T-helper 2 cell treated with Interferon-gamma antibody and Interleukin-4, amounts not matched to agents 5 μg/mL and 100 μg/mL, for 36 hours (primary cell): ENCODE measurements at regions not wholly inside any gene's neighbourhood (a gene's known extent, or its start where the extent isn't known, plus 50 kb on each side); places are given as distances from the start of the nearest gene placed in this dataset.

Experiments
- DNase-seq: peaks from one replicate; pipeline ENCODE4 v3.0.0; 2021; ENCODE audit warnings: low spot score
- H3K27ac Mint-ChIP-seq: one replicate; pipeline ENCODE4 v1.8.0; 2021; ENCODE audit warnings: mild to moderate bottlenecking, mixed read lengths
- H3K27me3 Mint-ChIP-seq: one replicate; pipeline ENCODE4 v1.8.0; 2021; ENCODE audit warnings: low read depth, mixed read lengths
- H3K36me3 Mint-ChIP-seq: one replicate; pipeline ENCODE4 v1.8.0; 2021; ENCODE audit warnings: low read depth, mixed read lengths
- H3K4me1 Mint-ChIP-seq: one replicate; pipeline ENCODE4 v1.8.0; 2021; ENCODE audit warnings: low read depth, mixed read lengths
- H3K4me3 Mint-ChIP-seq: one replicate; pipeline ENCODE4 v1.8.0; 2022; ENCODE audit warnings: mild to moderate bottlenecking, moderate library complexity, mixed read lengths
- H3K9me3 Mint-ChIP-seq: one replicate; pipeline ENCODE4 v1.8.0; 2021; ENCODE audit warnings: mixed read lengths

DNA sequence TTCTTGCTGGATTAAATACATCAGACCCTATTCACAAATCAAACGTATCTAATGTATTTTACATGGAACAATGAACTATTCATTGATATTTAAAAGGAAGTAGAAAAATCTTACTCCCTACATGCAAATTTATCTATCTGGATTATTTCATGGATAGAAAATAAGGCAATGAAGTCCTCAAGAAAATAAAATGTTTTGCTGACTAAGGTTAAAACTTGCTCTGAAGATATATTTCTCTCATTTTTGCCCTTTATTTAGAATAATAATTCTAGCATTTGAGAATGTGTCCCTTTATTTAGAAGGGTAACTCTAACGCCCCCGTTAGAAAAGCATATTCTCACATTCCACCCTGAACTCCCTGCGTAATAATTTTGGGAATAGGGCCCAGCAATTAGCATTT, 627.0 kb upstream of the ZP4 start:
- no peak overlapping the region for H3K4me3 Mint-ChIP-seq

DNA sequence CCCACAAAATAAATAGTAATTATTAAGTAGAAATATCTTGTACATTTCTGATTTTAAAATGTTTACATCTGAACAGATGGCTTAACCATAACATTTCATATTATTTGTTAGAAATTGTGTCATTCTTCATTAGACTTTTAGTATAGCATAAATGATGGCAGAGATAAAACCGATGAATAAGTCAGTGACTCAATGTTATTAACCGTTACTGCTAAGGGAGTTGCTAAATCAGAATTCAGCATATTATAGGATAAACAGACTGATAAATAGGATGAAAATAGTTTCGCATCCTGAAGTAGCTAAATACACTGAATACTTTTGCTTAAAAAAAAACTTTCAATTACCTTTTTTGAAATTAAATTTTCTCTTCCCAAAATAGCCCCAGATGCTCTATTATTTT, 610.6 kb upstream of the ZP4 start:
- Mint-ChIP-seq H3K4me1 (no peaks in the 10 kb centered on the region), H3K27me3 (no peaks in the 10 kb centered on the region), H3K9me3 (peaks cover 20% of the 10 kb centered on the region), H3K27ac (no peak overlapping the region), H3K4me3 (no peak overlapping the region), H3K36me3 (no peaks in the 10 kb centered on the region)
- DNase-seq = no peak

More for the DNA sequence above, 627.0 kb upstream of the ZP4 start:
- H3K4me1 Mint-ChIP-seq = no peaks in the 10 kb centered on the region
- DNase-seq = no peak
- H3K27me3 Mint-ChIP-seq = no peaks in the 10 kb centered on the region
- no peaks in the 10 kb centered on the region for H3K36me3 Mint-ChIP-seq
- peaks cover 27% of the 10 kb centered on the region for H3K9me3 Mint-ChIP-seq
- no peak overlapping the region for H3K27ac Mint-ChIP-seq

DNA sequence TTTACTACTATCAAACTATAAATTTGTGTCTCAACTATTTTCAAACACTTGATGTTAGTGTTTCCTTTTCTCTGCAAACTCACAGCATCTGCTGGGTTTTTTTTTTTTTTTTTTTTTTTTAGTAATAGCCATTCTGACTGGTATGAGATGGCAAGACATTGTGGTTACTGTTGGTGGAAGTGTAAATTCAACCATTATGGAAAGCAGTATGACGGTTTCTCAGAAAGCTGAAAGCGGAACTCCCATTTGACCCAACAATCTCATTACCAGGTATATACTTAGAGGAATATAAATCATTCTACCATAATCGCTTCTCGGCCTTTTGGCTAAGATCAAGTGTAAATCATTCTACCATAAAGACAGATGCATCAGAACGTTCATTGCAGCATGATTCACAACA, 608.3 kb upstream of the ZP4 start:
- Mint-ChIP-seq H3K9me3 (peaks cover 20% of the 10 kb centered on the region), H3K36me3 (no peaks in the 10 kb centered on the region), H3K27ac (no peak overlapping the region), H3K4me3 (no peak overlapping the region), H3K4me1 (no peaks in the 10 kb centered on the region), H3K27me3 (no peaks in the 10 kb centered on the region)
- no peak for DNase-seq

- Mint-ChIP-seq H3K27ac (no peak overlapping the region), H3K9me3 (no peaks in the 10 kb centered on the region), H3K36me3 (no peaks in the 10 kb centered on the region), H3K4me3 (no peak overlapping the region), H3K4me1 (no peaks in the 10 kb centered on the region), H3K27me3 (no peaks in the 10 kb centered on the region)
- no peak for DNase-seq
Observed at GRCh38 chr1:238492271-238492670, 601.5 kb upstream of the ZP4 start.

- Mint-ChIP-seq H3K4me1 (no peaks in the 10 kb centered on the region), H3K27ac (no peak overlapping the region), H3K4me3 (no peak overlapping the region), H3K9me3 (no peaks in the 10 kb centered on the region), H3K27me3 (no peaks in the 10 kb centered on the region), H3K36me3 (no peaks in the 10 kb centered on the region)
- no peak for DNase-seq
Observed at GRCh38 chr1:238491265-238491664, 600.5 kb upstream of the ZP4 start.

GRCh38 chr1:238489006-238489405, 598.3 kb upstream of the ZP4 start:
- Mint-ChIP-seq H3K9me3 (peaks cover 4% of the 10 kb centered on the region), H3K4me1 (no peaks in the 10 kb centered on the region), H3K27ac (no peak overlapping the region), H3K4me3 (no peak overlapping the region), H3K27me3 (no peaks in the 10 kb centered on the region), H3K36me3 (no peaks in the 10 kb centered on the region)
- no peak for DNase-seq

DNA sequence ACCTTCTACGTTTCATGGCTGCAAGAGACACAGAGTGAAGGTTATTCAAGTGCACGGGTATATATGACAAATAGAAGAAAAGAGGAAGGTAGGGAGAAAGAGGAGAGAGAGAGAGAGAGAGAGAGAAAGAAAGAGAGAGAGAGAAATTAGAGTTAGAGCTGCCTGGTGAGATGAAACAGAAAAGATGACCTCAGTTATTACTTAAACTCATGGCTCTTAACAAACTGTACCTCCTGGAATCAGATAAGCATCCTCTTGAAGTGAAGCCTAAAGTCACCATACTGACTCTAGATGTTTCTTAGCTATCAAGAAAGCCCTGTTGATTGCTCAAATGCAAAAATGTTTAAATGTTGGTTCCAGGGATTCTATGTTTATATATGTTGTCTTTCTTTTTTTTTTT, 597.7 kb upstream of the ZP4 start:
- no peak overlapping the region for H3K4me3 Mint-ChIP-seq
- no peaks in the 10 kb centered on the region for H3K27me3 Mint-ChIP-seq
- no peaks in the 10 kb centered on the region for H3K4me1 Mint-ChIP-seq
- DNase-seq = no peak
- peaks cover 4% of the 10 kb centered on the region for H3K9me3 Mint-ChIP-seq
- no peaks in the 10 kb centered on the region for H3K36me3 Mint-ChIP-seq
- H3K27ac Mint-ChIP-seq = no peak overlapping the region

- no peak for DNase-seq
- H3K36me3 Mint-ChIP-seq = no peaks in the 10 kb centered on the region
- H3K9me3 Mint-ChIP-seq = peaks cover 4% of the 10 kb centered on the region
- no peaks in the 10 kb centered on the region for H3K27me3 Mint-ChIP-seq
- no peak overlapping the region for H3K4me3 Mint-ChIP-seq
- no peak overlapping the region for H3K27ac Mint-ChIP-seq
- H3K4me1 Mint-ChIP-seq = no peaks in the 10 kb centered on the region
Observed at GRCh38 chr1:238487931-238488330, 597.2 kb upstream of the ZP4 start.

GRCh38 chr1:238485912-238486209, 595.1 kb upstream of the ZP4 start:
- Mint-ChIP-seq H3K27me3 (no peaks in the 10 kb centered on the region), H3K4me1 (no peaks in the 10 kb centered on the region), H3K27ac (no peak overlapping the region), H3K9me3 (peaks cover 4% of the 10 kb centered on the region), H3K4me3 (no peak overlapping the region), H3K36me3 (no peaks in the 10 kb centered on the region)
- DNase-seq = no peak

DNA sequence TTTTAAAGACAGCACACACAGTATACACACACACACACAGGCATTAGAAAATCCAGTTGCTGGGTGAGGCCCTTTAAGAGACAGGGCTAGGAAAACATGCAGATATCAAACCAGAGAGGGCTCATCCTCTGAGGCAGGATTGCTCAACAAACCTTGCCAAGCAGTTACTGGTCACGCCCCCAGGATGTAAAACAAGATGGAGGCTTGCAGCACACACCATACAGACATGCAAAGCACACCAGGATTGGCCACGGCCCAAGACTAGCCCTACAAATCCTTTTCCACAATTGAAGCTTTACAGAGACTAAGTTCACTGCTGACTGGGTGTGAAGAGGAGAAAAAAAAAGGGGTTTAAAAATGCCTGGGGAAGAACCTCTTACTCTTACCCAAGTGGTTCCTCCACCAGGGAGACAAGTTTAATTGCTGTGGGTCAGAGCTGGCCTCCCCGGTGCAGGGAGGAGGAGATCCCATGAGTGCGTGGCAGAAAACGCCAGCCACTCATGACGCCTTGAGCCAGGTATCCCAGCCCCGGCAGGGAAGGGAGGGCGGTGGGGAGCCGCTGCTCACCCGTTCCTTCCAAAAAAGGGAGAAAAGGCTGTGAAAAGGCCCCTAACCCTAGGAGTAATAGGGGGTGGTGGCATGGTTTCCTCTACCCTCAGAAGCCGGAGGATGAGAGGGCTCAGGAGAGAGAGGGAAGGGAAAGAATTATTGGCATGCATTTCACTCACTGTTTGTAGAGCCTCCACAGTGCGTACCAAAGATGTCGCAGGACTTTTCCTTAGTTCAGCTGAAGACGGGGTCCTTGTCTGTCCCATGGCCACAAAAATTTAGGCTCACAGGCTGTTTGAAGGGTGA, 594.6 kb upstream of the ZP4 start:
- H3K4me1 Mint-ChIP-seq = no peaks in the 10 kb centered on the region
- peaks cover 4% of the 10 kb centered on the region for H3K9me3 Mint-ChIP-seq
- no peak for DNase-seq
- H3K27ac Mint-ChIP-seq = no peak overlapping the region
- no peak overlapping the region for H3K4me3 Mint-ChIP-seq
- H3K27me3 Mint-ChIP-seq = no peaks in the 10 kb centered on the region
- H3K36me3 Mint-ChIP-seq = no peaks in the 10 kb centered on the region

- Mint-ChIP-seq H3K36me3 (no peaks in the 10 kb centered on the region), H3K9me3 (peaks cover 4% of the 10 kb centered on the region), H3K4me1 (no peaks in the 10 kb centered on the region), H3K27me3 (no peaks in the 10 kb centered on the region), H3K27ac (no peak overlapping the region), H3K4me3 (no peak overlapping the region)
- DNase-seq = no peak
Observed at GRCh38 chr1:238484121-238484520, 593.4 kb upstream of the ZP4 start.

GRCh38 chr1:238476841-238477240, 586.1 kb upstream of the ZP4 start:
- Mint-ChIP-seq H3K27me3 (no peaks in the 10 kb centered on the region), H3K4me3 (no peak overlapping the region), H3K27ac (no peak overlapping the region), H3K9me3 (no peaks in the 10 kb centered on the region), H3K4me1 (no peaks in the 10 kb centered on the region), H3K36me3 (no peaks in the 10 kb centered on the region)
- DNase-seq = no peak

DNA sequence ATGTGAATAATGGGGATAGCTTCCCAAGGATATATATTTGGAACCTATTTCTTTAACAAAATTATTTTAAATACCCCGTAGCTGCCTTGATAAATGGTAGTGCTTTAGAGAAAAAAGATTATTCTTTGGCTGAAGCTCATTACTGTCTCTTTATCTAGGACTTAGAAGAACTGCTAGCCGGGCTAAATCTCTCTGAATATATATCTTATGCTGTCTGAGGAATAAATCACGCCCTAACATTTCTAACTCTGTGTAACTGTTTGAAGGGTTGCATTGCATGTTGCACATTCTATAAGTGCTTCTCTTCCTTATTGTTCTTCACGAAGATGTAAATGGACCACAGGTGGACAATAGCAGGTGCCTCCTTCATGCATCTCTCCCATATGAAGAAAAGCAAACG, 585.0 kb upstream of the ZP4 start:
- H3K36me3 Mint-ChIP-seq = no peaks in the 10 kb centered on the region
- no peak for DNase-seq
- H3K27me3 Mint-ChIP-seq = no peaks in the 10 kb centered on the region
- no peaks in the 10 kb centered on the region for H3K4me1 Mint-ChIP-seq
- H3K9me3 Mint-ChIP-seq = peaks cover 3% of the 10 kb centered on the region
- H3K27ac Mint-ChIP-seq = no peak overlapping the region
- no peak overlapping the region for H3K4me3 Mint-ChIP-seq

DNA sequence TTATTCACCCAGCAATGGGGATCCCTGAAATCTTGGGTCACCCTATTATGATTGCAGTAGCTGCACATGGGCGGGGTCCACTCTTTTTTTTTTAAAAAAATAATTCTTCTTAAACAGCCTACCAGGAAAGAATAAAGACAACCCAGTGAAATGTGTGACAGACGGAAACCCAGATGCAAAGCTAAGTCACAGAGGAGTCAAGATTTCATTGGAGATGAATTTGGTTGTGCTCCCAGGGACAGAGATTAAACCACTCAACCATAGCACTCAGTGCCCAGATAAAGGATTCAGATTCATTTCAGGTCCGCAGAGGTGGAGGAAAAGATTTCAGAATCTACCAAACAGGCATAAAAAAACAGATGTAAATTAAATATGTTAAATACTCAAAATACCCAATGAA, 583.5 kb upstream of the ZP4 start:
- H3K4me1 Mint-ChIP-seq = no peaks in the 10 kb centered on the region
- no peaks in the 10 kb centered on the region for H3K36me3 Mint-ChIP-seq
- peaks cover 7% of the 10 kb centered on the region for H3K9me3 Mint-ChIP-seq
- H3K27ac Mint-ChIP-seq = no peak overlapping the region
- no peak for DNase-seq
- H3K27me3 Mint-ChIP-seq = no peaks in the 10 kb centered on the region
- no peak overlapping the region for H3K4me3 Mint-ChIP-seq

DNA sequence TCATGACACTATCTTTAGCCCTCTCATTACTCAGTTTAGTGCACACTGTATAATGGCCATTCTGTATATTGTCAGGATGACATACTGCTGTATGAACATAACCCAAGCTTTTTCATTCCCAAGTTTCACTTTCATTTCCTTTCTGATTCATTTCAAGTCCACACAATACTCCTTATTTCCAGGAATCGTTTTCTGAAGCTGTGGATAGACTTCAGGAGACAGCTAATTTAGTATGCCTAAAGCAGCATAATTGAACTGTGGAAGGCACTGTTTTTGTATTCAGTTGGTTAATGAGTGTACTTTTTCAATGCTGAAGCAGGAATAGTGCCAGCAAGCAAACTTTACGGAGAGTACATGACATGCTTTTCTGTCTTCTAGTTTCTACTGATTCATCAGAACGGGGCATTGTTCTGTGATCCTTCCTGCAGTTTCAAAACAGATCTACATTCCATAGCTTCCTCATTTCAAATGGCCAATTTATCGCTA, 578.5 kb upstream of the ZP4 start:
- no peak for DNase-seq

More for the DNA sequence above, 578.5 kb upstream of the ZP4 start:
- H3K36me3 Mint-ChIP-seq = no peaks in the 10 kb centered on the region
- peaks cover 24% of the 10 kb centered on the region for H3K9me3 Mint-ChIP-seq
- H3K4me3 Mint-ChIP-seq = no peak overlapping the region
- H3K27ac Mint-ChIP-seq = no peak overlapping the region
- H3K4me1 Mint-ChIP-seq = no peaks in the 10 kb centered on the region
- H3K27me3 Mint-ChIP-seq = no peaks in the 10 kb centered on the region
